RWPE1 (cell line): ENCODE measurements at regions not wholly inside any gene's neighbourhood (a gene's known extent, or its start where the extent isn't known, plus 50 kb on each side); places are given as distances from the start of the nearest gene placed in this dataset.

ENCODE experiments used
- CTCF ChIA-PET: fragments of 350-600 bp; sonication (Branson Sonifier 250); formaldehyde crosslinking; extraction: SDS; loops from one replicate; lab custom pipeline; 2021; lab: Yijun Ruan, JAX
- POLR2A ChIA-PET: fragments of 400-600 bp; formaldehyde crosslinking; extraction: SDS; loops from one replicate; lab custom pipeline; 2020; ENCODE audit warnings: antibody characterized with exemption; ENCODE audit not compliant: low non-redundant PET; lab: Yijun Ruan, JAX
- DNase-seq: peaks from one replicate; pipeline ENCODE4 v3.0.0; 2012; ENCODE audit warnings: low spot score
- H3K27ac ChIP-seq: fragments of 450-650 bp; 2 replicates; pipeline ENCODE4 v1.5.1; 2017
- CTCF ChIP-seq: fragments of 450-650 bp; conservative IDR thresholded peaks from 2 replicates; pipeline ENCODE4 v1.5.1; 2017; ENCODE audit warnings: low read depth, mild to moderate bottlenecking

GRCh38 chr5:57416278-57416994 lies 66.2 kb downstream of the ACTBL2 start:
- no peak for TF ChIP-seq CTCF
- no peak for DNase-seq
- CTCF ChIA-PET, result interaction anchor here (0.5 kb wide), 1 partner anchor 11 kb away, joined by 4 read pairs; no protein-coding TSS in a partner anchor
- POLR2A ChIA-PET, result no interaction called here
- H3K27ac ChIP-seq, result no peak overlapping the region

GRCh38 chr5:57414857-57415256 lies 67.8 kb downstream of the ACTBL2 start:
- POLR2A ChIA-PET, result interaction anchor here (0.8 kb wide), 1 partner anchor 13 kb away, joined by 3 read pairs; no protein-coding TSS in a partner anchor
- no peak overlapping the region for H3K27ac ChIP-seq
- DNase-seq, result no peak
- CTCF ChIA-PET, result no interaction called here
- no peak for TF ChIP-seq CTCF

- no peak for DNase-seq
- POLR2A ChIA-PET, result interaction anchor here (0.8 kb wide), 1 partner anchor 12 kb away, joined by 3 read pairs; no protein-coding TSS in a partner anchor
- H3K27ac ChIP-seq, result no peak overlapping the region
- CTCF ChIA-PET, result no interaction called here
- no peak for TF ChIP-seq CTCF
These were observed 68.4 kb downstream of the ACTBL2 start for GRCh38 chr5:57414191-57414590.

GRCh38 chr5:57413145-57413544 lies 69.5 kb downstream of the ACTBL2 start:
- H3K27ac ChIP-seq, result no peak overlapping the region
- TF ChIP-seq CTCF, result no peak
- DNase-seq, result no peak
- ChIA-PET POLR2A (no interaction called here), CTCF (interaction anchor here (0.8 kb wide), 1 partner anchor 40 kb away, joined by 3 read pairs; no protein-coding TSS in a partner anchor)

GRCh38 chr5:57412680-57413079 lies 69.9 kb downstream of the ACTBL2 start:
- ChIA-PET CTCF (no interaction called here), POLR2A (no interaction called here)
- no peak for TF ChIP-seq CTCF
- DNase-seq, result no peak
- no peak overlapping the region for H3K27ac ChIP-seq

- H3K27ac ChIP-seq, result no peak overlapping the region
- no peak for TF ChIP-seq CTCF
- ChIA-PET CTCF (no interaction called here), POLR2A (no interaction called here)
- DNase-seq, result no peak
These were observed 70.6 kb downstream of the ACTBL2 start for GRCh38 chr5:57411982-57412381.
